HG02970 (cell line): ENCODE measurements at regions not wholly inside any gene's neighbourhood (a gene's known extent, or its start where the extent isn't known, plus 50 kb on each side); places are given as distances from the start of the nearest gene placed in this dataset.

ENCODE experiments used
- ATAC-seq: cut with Tn5 transposase; IDR thresholded peaks from one replicate; pipeline ENCODE4 v1.9.1; 2021; ENCODE audit warnings: mild to moderate bottlenecking, moderate library complexity, moderate number of reproducible peaks; ENCODE audit not compliant: unreplicated experiment, low FRiP score

DNA sequence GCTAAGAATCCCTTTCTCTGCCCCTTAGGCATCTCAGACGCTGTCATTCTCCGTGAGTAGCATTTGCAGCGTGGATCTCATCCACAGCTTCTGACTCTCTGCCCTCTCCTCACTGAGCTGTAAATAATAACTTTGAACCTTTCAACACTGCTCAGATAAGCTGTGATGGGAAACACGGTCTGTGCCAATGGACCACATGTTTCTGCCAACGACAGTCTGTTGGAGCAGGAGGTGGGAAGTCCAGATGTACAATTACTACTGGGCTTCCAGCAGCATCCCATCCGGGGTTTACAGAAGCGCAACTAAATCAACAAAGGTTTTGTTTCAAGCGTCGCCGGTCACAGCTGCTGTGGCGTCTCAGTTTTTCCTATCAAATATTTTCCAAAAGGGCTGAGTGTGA is 1110.6 kb downstream of the TYW1 start:
- ATAC-seq: no peak

DNA sequence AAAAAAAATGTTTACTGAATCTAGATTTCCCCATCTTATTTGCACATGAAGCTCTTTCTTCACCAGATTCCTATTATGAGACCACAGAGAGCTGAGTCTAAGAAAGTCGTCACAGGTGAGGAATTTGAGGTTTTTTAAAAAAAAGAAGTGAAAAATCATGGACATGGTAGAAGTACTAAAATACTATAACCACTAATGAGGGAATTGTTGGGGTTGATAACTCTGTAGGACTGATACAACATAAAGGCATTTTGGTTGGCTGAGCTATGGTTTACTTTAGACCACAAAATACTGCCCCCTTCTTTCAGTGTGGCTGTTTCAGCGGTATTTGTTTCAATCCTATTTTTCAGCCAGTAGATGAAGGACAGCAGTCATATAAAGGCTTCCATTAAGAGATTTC is 1111.3 kb downstream of the TYW1 start:
- no peak for ATAC-seq

DNA sequence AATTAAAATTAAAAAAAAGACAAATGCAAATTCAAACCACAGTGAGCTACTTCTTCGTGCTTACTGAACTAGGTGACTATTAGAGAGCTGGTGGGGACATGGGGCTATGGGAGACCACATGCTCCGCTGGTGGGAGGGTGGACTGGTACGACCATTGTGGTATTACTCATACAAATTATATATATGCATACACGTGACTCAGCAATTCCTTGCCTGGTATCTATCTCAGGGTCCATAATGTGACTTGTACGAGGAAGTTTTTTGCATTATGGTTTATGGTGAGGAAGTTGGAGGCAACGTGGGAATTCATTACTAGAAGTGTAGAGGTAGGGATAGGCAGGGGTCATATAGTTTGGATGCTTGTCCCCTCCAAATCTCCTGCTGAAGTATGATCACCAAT is 1112.7 kb downstream of the TYW1 start:
- ATAC-seq: no peak

DNA sequence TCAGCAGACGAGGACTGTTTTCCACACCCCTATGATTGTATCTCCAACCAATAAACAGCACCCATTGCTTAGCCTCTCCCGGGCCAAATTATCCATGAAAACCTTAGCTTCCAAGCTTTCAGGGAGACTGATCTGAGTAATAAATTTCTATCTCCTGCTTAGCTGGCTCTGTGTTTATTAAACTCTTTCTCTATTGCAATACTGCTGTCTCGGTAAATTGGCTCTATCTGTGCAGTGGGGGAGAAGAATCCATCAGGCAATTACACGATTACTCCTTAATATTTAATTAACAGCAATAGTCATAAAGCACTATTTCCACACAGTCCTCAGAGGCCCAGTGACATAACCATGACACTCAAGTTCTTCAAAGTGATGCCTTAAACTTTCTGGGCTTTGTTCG is 1122.8 kb downstream of the TYW1 start:
- ATAC-seq: no peak

DNA sequence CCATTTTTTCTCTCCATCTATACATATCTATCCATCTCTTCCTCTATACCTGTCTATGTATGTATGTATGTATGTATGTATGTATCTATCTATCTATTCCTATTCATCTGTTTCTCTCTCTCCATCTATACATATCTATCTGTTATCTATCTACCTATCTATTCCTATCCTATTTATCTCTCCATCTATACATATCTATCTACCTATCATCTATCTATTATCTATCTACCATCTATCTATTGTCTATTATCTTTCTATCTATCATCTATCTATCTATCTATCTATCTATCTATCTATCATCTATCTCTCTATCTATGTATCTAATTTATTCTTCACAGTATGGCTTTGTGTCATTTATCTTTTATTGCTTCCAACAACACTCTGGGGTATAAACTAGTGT is 1124.4 kb downstream of the TYW1 start:
- no peak for ATAC-seq

DNA sequence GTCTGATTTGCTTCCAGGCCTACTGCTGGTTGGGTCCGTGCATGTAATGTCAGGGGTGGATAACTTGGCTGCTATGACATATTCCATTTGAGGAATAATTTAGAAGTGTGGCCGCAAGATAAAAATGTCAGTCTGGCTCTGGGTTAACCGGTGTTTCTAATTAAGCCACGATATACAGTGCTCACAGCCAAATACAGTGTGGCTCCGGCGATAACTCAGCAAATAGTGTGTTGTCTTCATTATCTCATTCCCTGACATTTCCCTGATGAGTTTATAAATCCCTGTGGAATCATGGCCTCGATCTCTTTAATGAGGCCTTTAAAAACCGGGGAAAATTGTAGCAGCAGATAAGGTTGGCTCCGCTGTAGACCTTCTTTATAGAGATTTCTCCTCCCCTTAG is 1125.0 kb downstream of the TYW1 start:
- ATAC-seq: no peak

DNA sequence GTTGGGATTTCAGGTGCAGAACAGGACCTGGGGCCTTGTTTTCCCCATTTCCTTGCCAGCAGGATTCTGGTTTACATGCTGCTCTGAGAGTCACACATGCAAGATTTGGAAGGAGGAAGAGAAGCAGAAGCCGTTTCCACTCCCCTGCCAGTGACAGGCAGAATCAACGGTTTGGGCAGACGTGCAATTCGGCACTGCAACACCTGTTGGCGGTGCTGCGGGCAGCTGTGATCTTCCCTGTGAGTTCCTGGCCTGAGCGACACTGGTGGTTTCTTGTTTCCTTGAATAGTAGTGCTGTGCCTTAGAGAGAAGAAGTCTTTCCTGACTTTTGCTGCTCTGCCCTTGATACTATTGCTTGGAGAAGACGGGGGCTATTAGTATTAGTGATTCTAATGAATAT is 1126.2 kb downstream of the TYW1 start:
- no peak for ATAC-seq

DNA sequence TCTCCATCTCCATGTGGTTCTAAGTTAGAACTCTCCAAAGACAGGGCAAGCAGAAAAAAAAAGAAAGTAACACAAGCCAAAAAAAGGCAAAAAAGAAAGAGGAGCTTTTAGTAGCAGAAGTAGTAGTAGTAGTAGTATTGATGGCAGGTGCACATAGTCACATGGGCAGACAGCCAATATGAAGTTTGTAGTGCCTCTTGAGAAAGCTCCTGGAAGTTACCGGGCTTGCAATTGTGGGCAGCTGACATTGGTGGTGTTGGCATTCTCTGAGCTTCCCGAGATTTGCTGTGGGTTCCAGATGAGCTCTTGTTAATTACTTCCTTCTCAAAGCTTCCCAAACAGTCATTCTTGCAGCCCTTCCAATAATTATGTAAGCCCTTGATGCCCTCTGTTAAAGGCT is 1128.5 kb downstream of the TYW1 start:
- no peak for ATAC-seq

DNA sequence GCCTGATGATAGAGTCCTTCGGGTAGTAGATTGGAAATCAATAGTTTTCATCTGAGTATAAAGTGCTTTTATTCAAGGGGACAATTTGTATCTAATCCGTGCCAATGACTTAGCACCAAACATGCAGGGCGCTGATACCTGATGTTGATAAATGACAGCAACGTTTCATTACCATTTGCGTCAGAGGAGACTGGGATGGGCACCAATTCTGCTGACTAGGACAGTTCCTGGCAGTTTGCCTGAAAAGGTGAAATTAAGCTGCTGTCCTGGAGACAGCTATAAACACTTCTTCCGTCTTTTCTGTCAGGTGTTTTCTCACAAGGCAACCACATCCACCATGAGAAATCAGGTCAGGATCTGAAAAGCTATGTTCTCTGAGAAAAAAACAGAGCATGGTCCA is 1136.4 kb downstream of the TYW1 start:
- no peak for ATAC-seq

DNA sequence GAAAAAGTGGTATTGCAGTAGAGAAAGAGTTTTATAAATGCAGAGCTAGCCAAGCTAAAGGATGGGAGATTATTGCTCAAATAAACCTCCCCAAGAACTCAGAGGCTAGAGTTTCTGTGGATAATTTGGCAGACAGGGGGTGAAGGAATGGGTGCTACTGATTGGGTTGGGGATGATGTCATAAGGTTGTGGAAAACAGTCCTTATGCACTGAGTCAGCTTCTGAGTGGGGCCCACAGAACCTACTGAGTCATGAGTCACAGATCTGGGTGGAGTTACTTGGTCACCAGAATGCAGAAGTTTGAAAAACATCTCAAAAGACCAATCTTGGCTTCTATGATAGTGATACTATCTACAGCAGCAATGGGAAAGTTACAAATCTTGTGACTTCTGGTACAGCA is 1146.7 kb downstream of the TYW1 start:
- no peak for ATAC-seq

DNA sequence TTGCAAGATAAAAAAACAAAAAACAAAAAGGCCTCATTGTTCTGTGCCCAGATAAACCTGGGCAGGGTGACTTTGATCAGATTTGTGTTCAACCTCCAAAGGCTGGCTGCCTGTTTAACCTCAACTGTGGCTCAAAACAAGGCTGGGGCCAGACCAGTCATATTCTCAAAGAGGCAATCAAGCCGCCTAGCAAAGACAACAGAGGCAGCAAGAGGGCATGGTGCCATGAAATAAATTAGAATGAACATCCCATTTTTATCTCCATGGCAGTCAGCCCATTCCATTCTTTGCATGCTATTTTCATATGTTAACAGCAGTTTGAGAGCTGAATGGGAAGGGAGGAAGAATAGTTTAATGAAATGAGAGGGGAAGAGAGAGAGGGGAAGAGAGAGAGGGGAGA is 1150.3 kb downstream of the TYW1 start:
- no peak for ATAC-seq

DNA sequence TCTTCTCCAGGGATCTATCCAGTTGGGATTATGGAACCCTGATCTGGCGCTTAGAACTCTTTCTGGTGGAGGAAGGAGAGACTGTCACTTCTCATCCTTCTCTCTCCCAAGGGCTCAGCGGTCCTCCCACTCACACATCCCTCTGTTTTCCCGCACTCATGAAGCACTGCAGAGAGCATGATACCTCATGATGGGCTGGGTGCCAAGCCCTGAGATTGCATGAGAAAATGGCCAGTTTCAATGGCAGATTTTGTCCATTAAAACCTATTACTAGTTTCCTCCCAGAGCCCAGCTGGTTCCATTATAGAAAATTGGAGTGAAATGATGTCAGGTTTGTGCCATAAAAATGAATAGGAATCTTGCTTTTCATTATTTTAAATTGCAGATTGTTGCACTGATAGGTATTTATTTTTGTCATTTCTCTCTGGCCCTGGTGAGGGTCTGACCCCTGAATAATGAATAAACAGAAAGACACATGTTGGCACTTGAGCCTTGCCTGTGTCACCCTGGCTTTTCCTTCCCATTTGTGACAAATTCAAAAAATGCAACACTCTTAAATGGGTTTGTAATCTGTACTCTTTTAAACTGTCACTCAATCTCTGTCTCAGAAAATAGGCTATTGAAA is 1151.1 kb downstream of the TYW1 start:
- no peak for ATAC-seq

DNA sequence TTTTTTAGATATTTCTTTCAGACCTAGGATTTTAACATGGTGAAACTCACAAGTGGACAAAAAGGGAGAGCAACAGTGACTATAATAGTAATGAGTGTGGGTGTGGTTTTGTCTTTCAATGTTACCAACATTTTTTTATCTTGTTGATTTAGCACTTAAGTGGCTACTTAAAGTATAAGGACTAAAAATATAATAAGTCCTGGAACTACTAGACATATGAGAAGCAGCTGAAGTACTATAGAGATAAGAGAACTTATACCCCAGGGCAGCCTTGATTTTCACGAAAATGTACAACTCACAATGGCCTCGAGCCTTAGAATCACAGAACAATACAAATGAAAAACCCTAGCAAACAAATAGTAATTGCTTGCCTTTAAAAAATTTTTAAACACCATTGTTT is 1151.8 kb downstream of the TYW1 start:
- no peak for ATAC-seq

DNA sequence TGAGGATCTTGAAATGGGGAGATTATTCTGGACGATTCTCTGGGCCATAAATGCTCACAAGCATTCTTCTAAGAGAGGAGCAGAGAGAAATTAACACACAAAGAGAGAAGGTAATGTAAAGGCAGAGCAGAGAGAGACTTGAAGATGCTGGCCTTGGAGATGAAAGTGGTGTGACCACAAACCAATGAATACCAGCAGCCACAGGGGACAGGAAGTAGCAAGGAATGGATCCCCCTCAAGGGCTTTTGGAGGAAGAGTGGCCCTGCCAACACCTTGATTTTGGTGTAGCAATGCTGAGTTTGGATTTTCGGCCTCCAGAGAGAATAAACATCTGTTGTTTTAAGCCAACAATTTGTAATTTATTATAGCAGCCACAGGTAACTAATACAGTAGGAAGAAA is 1155.6 kb downstream of the TYW1 start:
- ATAC-seq: no peak

DNA sequence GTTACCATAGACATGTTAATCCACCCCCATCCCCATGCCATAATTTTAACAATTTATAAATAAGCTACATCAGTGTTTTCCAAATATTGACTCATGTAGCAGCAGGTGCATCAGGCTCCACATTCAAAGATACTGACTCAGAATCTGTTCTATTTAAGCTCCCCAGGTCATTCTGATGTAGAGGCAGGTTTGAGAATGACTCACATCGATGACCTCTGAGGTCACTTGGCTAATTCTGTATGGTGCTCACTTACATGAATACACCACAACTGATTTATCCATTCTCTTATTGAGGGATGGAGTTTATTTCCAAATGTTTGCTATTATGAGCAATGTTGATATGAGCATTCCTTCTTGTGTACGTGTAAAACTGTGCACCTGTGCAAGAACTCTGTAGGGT is 1159.0 kb downstream of the TYW1 start:
- no peak for ATAC-seq

DNA sequence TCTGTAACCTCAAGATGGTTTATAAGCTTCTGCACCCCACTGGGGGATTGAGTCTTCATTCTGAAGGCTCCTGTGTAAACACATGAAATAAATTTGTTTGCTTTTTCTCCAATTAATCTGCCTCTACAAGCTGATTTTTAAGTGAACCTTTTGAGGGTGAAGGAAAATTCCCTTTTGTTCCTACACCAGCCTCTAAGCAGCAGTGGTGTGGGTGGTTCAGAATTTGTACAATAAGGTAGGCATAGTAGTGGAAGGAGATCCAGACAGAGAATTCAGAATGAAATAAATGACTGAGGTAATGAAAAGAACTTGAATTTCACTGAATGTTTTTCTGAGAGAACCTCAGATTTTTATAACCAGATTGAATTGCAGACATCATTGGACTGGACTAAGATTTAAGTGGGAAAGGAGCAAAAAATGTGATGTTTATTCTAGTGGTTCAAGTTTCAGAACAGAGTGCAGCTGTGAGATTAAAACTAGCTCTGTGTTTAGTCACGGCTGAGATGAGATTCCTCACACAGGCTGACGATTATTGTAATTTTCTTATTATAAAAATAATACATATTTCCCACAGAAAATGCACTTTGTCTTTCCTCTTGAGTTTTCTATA is 1162.2 kb downstream of the TYW1 start:
- no peak for ATAC-seq

DNA sequence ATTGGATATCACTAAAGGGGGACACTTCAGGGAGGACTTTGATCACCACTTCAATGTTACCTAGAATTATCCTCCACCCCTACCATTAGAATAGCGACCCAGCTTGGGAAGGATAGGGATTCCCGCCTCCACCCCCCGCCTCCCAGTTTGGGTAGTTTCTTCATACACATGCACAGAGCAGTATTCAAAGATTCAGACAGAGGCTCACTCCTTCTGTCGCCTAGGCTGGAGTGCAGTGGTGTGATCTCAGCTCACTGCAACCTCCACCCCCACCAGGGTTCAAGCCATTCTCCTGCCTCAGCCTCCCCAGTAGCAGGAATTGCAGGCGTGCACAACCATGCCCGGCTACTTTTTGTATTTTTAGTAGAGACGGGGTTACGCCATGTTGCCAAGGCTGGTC is 1166.1 kb downstream of the TYW1 start:
- ATAC-seq: no peak

DNA sequence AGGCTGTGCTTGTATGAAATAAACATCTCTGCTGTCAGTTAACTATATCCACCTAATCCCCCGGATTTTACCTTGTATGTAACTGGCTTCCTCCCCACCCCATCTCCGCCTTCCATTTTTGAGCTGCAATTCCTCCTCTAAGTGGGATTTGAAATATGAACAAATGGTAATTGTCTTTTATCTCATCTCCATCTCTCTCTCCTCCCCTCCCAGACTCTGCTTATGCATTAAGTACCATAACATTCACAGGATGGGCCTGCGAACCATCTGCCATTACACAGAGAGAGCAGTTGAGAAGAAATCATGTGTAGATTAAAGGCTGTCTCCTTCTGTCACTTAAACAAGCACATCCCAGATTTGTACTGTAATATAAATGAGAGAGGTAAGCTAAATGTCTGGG is 1169.9 kb downstream of the TYW1 start:
- ATAC-seq: no peak

DNA sequence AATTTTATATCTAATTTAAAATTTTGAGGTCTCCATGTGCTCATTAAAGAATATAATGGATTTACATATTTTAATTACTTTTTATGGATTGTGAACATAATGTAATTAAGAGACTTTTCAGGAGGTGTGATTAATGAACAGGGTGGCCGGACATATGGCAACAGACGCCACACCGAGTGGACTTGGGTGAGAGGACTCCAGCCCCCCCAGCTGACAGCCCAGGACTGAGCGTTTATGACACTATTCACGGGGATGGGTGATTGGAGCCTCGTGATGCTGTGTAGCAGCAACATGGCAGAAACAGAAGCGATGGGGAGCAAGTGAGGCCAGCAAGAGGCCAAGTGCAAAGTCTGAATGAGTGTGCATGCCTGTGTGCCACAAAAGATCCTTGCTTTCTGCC is 1176.9 kb downstream of the TYW1 start:
- no peak for ATAC-seq

DNA sequence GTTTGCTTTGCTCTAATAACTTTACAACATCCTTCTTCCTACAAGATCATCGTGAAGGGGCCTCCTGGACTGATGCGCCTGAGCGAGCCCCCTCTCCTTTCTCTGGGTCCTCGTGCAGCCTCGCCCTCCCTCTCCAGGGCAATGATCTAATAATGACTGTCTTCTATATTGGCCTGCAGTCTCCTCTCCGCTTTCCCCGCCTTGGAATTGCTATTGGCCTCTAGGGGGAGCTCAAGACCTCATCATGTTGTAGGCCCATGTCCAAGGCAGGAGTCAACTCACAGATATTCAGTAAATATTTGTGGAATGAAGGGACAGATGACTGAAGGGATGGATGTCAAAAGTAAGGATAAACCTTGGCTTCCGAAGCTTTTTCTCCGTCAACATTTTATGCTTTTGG is 1180.3 kb downstream of the TYW1 start:
- no peak for ATAC-seq

DNA sequence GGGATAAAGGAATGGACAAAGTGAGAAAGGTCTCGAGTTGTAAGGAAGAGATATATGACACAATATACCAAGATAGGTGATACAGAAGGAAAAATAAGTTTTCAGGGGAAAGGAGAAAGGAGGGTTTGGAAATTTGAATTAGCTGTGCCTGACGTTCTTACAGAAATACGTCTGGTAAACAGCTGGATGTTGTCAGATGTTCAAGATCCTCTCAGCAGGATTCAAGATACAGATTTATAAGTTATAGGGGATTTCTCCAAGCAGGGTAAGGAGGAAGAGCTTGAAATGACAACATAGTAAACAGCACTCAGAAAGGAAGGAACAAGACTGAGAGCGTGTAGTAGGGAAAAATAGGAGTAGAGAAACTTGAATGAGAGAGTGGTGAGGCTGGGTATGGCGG is 1184.1 kb downstream of the TYW1 start:
- ATAC-seq: no peak

DNA sequence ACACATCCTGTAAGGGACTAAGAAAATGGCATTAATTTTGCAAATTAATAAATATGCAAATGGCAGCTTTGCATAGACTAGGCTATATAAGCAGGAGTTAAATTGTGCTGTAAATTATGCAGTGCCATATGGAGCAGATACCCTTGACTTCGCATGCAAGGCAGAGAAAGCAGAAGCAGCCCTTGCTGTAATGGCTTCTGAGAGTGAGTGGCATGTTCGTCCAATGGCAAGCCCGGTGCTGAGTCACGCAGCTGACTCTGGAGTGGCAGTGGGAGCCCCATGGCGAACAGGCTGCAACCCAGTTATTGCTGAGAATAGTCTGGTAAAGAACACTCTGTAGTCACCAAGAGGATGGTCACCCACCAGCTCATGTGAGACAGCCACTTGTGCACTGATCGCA is 1186.5 kb downstream of the TYW1 start:
- no peak for ATAC-seq
